ENCODE measurements at regions not wholly inside any gene's neighbourhood (a gene's known extent, or its start where the extent isn't known, plus 50 kb on each side); places are given as distances from the start of the nearest gene placed in this dataset.

- DNase-seq (ENCODE audit: low spot score), result no peak
- intact Hi-C loops (cut with DNase I), result loop anchor here (5.0 kb wide), 1 partner anchor 165 kb away; the partner anchor contains the start of gene NCAM1
Observed at GRCh38 chr11:112797648-112798293, 163.4 kb upstream of the NCAM1 start.

GRCh38 chr11:112801025-112801816, 160.0 kb upstream of the NCAM1 start:
- DNase-seq (ENCODE audit: low spot score), result no peak

GRCh38 chr11:112801817-112802088, 159.5 kb upstream of the NCAM1 start:
- no peak for DNase-seq (ENCODE audit: low spot score)
- intact Hi-C loops (cut with DNase I), result no loop called here

More at GRCh38 chr11:112801025-112801816, 160.0 kb upstream of the NCAM1 start:
- intact Hi-C loops (cut with DNase I), result no loop called here

- intact Hi-C loops (cut with DNase I), result no loop called here
- no peak for DNase-seq (ENCODE audit: low spot score)
Observed at GRCh38 chr11:112805658-112806057, 155.6 kb upstream of the NCAM1 start.

GRCh38 chr11:112806256-112806655, 155.0 kb upstream of the NCAM1 start:
- DNase-seq (ENCODE audit: low spot score), result no peak
- intact Hi-C loops (cut with DNase I), result no loop called here

- intact Hi-C loops (cut with DNase I), result no loop called here
- DNase-seq (ENCODE audit: low spot score), result no peak
Observed at GRCh38 chr11:112806876-112807275, 154.3 kb upstream of the NCAM1 start.

GRCh38 chr11:112809429-112809828, 151.8 kb upstream of the NCAM1 start:
- DNase-seq (ENCODE audit: low spot score), result no peak
- intact Hi-C loops (cut with DNase I), result no loop called here

GRCh38 chr11:112810951-112811350, 150.3 kb upstream of the NCAM1 start:
- no peak for DNase-seq (ENCODE audit: low spot score)

GRCh38 chr11:112811783-112812182, 149.4 kb upstream of the NCAM1 start:
- no peak for DNase-seq (ENCODE audit: low spot score)
- intact Hi-C loops (cut with DNase I), result loop anchor here (10.0 kb wide), 1 partner anchor 463 kb away; no protein-coding TSS in a partner anchor

More at GRCh38 chr11:112810951-112811350, 150.3 kb upstream of the NCAM1 start:
- intact Hi-C loops (cut with DNase I), result loop anchor here (10.0 kb wide), 1 partner anchor 464 kb away; no protein-coding TSS in a partner anchor

- intact Hi-C loops (cut with DNase I), result loop anchor here (10.0 kb wide), 1 partner anchor 462 kb away; no protein-coding TSS in a partner anchor
- DNase-seq (ENCODE audit: low spot score), result no peak
Observed at GRCh38 chr11:112812729-112813128, 148.5 kb upstream of the NCAM1 start.

GRCh38 chr11:112814168-112814567, 147.1 kb upstream of the NCAM1 start:
- DNase-seq (ENCODE audit: low spot score), result no peak
- intact Hi-C loops (cut with DNase I), result loop anchor here (10.0 kb wide), 1 partner anchor 461 kb away; no protein-coding TSS in a partner anchor

GRCh38 chr11:112817376-112817775, 143.8 kb upstream of the NCAM1 start:
- no peak for DNase-seq (ENCODE audit: low spot score)
- intact Hi-C loops (cut with DNase I), result loop anchor here (10.0 kb wide), 1 partner anchor 457 kb away; no protein-coding TSS in a partner anchor

- no peak for DNase-seq (ENCODE audit: low spot score)
- intact Hi-C loops (cut with DNase I), result no loop called here
Observed at GRCh38 chr11:112822478-112823274, 138.5 kb upstream of the NCAM1 start.

GRCh38 chr11:112826026-112826425, 135.2 kb upstream of the NCAM1 start:
- intact Hi-C loops (cut with DNase I), result no loop called here
- DNase-seq (ENCODE audit: low spot score), result no peak

GRCh38 chr11:112826788-112827187, 134.4 kb upstream of the NCAM1 start:
- intact Hi-C loops (cut with DNase I), result no loop called here
- no peak for DNase-seq (ENCODE audit: low spot score)

GRCh38 chr11:112828421-112828820, 132.8 kb upstream of the NCAM1 start:
- intact Hi-C loops (cut with DNase I), result no loop called here
- DNase-seq (ENCODE audit: low spot score), result no peak

GRCh38 chr11:112829971-112830654, 131.1 kb upstream of the NCAM1 start:
- no peak for DNase-seq (ENCODE audit: low spot score)
- intact Hi-C loops (cut with DNase I), result loop anchor here (5.0 to 10.0 kb wide), 2 partner anchors 178 to 285 kb away; no protein-coding TSS in a partner anchor

GRCh38 chr11:112831041-112831440, 130.2 kb upstream of the NCAM1 start:
- DNase-seq (ENCODE audit: low spot score), result no peak
- intact Hi-C loops (cut with DNase I), result loop anchor here (5.0 to 10.0 kb wide), 2 partner anchors 179 to 284 kb away; no protein-coding TSS in a partner anchor
